Epidermal melanocyte (primary cell): ENCODE measurements at regions not wholly inside any gene's neighbourhood (a gene's known extent, or its start where the extent isn't known, plus 50 kb on each side); places are given as distances from the start of the nearest gene placed in this dataset.

Experiments
- DNase-seq: peaks from one replicate; pipeline ENCODE4 v3.0.0; 2011; ENCODE audit warnings: low spot score; ENCODE audit not compliant: insufficient read length

DNA sequence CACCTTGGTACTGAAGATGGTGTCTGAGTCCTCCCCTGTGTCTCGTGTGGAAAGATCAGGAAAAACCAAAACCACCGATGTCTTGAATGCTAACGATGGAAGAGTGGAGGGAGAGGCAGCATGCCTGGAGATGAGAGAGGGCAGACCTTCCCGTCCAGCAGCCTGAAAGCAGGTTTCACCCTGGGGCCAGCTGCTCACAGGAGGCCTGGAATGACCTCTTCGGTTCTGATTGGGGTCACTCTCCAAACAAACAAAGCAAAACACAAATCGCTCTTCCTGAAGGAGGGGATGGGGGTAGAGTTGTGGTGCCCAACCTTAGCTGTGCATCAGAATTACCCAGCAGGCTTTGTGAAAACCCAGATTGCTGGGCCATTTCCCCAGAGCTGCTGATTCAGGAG, 142.3 kb upstream of the SOX1 start:
- no peak for DNase-seq

DNA sequence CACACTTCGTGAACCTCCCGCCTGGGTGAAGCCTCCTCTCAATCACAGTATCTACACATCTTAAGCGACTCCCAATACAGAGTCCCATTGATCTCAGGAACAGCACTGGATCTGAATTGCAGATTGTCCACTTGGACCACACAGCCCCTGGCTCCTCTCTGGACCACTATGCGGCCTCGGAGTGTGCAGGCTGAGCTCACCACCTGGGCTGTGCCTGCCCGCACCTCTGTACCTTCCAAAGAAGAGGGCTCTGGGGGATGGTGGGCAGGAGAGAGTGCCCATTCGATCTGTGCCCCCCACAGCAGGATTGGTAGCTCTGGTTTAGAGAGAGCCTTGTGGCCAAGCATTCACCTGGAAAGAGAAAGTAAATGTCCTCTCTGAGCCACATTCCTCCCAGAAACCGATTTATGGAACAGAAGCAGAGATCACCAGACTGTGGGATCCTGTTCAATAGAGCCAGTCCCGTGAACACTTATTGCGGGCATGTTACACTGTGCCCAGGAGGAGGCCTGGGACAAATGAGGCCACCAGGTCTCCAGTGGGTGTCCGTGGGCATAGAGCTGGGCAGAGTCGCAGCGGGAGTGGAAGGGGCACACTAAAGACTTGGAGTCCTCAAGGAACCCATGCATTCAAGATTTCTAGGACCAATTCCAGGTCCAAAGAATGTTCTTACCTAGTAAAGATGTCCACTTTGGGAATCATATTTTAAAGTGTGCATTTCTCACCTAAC, 141.6 kb upstream of the SOX1 start:
- no peak for DNase-seq

DNA sequence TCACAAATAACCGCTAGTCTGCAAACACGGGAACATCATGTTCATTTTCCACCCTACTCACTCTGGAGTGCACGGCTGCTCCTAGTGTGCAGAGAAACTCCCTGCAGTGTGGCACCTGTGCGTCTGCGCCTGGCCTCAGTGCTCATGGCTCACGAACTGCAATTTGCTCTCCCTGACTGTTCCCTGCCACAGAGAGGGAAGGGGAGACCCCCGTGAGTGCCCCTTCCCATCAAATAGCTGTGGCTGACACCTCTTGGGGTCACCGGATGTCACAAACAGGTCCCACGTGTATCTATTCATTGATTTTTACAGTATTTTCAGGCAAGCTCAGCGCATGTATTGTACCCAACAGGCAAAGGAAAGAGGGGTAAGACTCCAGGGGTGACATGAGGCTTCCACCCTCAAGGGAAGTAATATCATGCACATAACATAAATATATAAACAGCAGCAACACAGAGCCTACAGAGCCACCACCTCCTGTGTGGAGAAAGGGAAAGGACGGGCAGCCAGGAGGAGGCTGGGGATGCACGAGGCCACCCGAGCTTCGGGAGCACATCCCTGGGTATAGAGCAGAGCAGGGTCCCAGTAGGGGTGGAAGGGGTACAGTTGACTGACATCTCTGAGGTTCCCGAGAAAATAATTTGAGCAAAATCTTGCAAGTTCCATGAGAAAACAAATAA, 140.3 kb upstream of the SOX1 start:
- DNase-seq: no peak

DNA sequence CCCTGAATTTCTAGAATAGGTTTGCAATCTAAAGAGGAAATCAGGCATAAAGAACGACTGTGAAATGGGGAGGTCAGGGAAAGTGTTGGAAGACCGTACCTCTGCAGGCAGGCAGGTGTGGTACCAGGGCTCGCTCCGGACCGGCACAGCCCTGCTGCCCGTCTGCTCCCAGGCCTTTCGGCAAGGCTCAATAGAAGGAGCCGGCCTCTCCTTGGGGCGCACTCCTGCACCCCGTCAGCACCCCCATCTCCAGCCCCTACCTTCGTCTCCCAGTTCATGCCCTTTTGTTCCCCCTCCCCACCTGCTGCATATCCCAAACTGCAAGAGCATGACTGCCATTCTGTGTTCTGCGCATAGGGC, 139.8 kb upstream of the SOX1 start:
- no peak for DNase-seq

DNA sequence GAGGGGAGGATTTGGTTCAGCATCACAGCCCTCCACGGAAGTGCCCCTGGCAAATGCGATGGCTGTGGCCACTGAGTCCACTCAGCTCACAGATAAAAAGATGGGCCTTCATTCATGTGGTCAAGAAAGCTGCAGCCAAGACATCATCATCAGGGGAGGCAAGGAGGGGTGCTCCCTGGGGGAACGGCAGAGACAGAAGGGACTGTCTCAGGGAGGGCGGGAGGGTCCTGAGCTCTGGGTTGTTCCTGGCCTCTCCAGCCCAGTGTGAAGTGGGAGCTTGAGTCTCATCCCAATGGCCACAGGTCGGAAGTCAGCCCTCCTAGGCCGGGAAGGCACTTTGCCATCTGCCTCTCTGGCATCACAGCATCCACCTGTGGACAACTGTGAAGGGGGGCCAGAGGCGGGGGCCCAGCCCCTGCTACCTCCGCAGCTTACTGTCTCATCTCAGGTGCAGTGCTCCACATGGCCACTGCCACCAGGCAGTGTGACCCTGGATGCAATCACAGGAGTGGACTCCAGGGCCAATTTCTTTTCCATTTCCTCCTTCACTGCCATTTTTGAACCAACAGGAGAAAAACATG, 137.8 kb upstream of the SOX1 start:
- no peak for DNase-seq

DNA sequence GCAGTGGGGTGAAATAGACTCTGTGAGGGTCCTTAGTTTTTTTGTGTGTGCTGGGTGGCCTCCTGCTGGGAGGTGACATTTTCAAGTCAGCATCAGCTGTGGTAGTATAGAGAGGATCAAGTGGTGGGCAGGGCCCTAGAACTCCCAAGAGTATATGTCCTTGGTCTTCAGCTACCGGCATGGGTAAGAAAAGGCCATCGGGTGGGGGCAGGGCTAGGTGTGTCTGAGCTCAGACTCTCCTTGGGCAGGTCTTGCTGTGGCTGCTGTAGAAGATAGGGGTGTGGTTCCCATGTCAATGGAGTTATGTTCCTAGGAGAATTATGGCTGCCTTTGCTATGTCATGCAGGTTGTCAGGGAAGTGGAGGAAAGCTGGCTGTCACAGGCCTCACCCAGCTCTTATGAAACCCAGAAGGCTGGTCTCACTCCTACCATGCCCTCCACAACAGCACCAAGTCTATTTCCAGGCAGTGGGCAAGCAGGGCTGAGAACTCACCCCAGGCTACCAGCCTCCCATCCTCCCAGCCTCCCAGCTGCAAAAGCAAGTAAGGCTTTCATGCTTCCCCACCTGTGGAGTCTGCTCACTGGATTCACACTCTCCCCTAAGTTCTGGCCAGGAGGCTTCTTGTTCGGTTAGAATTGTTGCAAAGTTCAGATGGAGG, 130.6 kb upstream of the SOX1 start:
- no peak for DNase-seq

DNA sequence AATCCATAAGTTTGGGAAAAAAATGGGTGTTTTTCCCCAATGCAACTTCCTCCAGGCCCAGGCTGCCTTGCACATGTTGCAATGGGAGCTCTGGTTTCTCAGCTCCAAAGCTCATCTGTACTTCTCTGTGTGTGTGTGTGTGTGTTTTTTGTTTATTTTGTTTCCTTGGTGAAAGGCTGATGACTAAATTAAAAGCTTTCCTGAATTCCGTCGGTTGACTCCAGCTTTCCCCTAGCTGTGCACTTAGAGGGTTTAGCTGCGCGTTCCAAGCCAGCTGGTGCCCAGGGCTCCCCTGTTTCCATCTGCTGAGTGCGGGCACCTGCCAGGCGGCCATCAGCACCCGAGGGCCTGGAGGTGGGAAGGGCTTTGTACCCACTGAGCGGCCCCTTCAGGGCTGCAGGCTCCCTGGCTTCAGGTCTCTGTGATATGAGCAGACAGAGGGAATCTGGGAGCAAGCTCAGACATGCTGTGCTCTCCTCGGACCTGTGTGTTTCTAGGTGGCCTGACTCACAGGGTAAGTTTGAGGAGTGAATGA, 129.1 kb upstream of the SOX1 start:
- no peak for DNase-seq

DNA sequence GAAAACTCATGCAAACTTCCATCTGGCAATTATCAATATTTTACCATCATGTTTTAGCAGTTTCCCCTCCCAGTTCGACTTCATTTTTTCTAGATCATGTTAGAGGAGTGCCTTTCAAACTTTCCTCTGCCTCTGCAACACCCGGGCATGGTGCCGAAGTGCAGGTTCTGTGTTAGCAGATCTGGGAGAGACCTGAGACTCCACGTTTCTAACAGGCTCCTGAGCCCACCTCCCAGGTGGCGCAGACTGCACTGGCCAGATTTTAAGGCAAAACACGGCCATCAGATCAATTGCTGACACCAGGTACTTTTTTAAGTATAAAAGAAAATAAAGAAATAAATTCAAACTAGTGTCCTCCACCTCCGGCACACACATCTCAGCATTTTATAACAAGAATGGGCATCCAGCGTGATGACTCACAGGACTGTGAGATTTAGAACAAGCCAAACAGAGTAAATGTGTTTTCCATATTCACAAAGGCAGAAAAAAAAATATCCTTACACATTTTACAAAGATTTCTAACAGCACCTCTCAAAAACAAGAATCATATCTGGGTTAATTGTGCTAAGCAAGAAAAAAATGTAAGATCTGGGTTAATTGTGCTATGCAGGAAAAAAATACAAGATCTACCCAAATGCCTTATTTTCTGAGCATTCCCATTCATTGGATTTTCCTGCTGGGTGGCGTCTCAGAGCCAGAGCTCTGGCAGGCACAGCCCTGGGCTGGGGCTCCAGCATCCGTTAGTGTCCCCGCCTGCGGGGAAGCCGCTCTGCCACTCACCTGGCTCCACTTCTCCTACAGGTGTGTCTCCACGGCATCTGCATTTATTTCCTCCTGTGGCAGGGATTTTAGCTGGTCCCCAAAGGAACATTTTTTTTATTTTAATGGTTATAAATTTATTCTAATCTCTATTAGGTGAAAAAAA, 127.9 kb upstream of the SOX1 start:
- DNase-seq: no peak

DNA sequence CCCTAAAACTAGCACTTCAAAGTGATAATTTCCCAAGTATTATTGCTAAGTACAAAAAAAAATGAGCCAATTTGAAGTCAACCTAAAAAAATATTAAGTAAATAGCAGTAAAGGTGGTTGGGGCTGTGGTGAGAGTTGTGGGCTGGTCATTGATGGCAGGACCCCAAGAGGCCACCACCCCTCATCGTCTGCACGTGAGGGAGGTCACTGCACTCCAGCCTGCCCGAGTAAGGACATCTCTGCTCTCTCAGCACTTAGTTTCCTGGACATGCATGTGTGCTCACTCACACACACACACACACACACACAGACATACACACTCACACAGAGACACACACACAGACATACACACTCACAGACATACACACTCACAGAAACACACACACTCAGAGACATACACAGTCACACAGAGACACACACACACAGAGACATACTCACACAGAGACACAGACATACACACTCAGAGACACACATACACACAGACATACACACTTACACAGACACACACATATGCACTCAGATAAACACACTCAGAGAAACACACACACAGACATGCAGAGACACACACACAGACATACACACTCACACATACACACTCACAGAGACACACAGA, 127.2 kb upstream of the SOX1 start:
- no peak for DNase-seq

DNA sequence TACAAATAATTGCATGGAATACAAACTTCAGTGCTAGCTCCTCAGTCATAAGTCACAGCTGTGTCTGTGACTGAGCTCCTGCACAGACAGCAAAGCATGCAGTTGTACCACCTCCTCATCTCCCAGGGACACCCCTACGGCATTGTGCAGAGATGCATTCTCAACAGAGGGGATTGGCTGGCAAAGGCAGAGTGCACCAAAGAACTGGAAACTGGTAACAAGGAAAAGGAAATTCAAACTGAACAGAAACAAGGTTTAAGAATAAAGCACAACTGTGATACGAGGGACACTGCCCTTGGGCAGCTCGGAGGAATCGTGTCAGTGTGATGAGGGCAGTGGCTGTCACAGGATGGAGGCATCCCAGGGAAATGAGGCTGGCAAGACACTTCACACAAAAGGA, 126.1 kb upstream of the SOX1 start:
- DNase-seq: no peak

DNA sequence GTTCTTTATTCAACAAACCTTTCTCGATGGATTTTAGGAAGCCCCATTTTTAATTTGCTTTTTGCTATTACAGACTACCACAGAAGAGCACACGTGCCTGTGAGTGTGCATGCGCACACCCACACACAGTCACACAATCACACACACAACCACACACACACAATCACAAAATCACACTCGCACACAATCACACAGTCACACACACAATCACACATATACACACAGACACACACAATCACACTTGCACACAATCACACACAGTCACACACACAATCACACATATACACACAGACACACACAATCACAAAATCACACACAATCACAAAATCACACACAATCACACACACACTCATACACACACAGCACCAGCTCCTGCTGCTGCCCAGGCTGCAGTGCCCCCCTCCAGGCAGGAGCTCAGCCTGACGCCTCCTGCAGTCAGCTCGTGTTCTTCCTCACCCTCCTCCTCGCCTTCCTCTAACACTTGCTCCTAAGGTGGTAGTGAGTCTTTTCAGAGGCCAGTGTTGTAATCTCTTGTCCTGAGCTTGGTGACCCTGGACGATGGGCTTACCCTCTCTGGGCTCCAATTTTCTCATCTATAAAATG, 125.0 kb upstream of the SOX1 start:
- DNase-seq: no peak

DNA sequence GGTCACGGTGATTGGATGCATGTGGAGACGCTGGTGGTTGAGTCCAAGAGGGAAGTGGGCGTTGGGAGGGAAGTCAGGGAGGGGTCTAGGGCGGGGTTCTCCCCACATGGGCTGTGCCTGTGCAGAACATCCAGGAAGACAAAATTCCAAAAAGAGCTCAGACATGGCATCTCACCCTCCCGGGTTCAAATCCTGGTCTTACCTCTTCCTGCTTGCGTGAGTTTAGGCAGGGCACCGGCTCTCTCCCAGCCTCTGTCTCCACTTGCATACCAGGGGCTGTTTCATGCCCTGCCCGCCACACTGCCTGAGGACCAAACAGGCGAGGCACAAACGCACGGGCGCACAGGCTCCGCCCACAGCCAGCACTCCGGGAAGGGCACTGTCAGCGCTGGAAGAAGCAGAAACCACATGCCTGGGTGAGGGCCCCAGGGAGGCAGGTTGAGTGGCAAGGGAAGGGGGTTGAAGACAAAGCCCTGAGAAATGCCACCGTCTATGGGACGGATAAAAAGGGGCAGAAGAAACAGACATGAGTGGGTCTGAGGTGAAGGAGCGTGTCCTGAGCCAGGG, 123.6 kb upstream of the SOX1 start:
- DNase-seq: no peak

DNA sequence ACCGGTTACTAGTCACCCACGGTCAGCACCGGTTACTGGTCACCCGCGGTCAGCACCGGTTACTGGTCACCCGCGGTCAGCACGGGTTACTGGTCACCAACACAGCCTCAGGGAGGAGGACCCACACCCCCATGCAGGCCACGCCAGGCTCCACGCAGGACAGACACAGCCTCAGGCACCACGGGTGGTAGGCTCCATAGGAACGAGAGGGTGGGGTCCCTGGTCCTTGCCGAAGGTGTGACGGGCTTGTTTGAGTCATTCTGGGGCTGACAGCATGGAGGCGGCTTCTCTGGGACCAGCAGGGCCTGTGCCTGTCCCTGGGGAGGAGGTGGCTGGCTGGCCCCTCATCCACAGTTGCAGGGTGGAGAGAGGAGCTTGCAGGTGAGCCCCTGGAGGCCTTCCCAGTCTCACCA, 122.8 kb upstream of the SOX1 start:
- DNase-seq: no peak

DNA sequence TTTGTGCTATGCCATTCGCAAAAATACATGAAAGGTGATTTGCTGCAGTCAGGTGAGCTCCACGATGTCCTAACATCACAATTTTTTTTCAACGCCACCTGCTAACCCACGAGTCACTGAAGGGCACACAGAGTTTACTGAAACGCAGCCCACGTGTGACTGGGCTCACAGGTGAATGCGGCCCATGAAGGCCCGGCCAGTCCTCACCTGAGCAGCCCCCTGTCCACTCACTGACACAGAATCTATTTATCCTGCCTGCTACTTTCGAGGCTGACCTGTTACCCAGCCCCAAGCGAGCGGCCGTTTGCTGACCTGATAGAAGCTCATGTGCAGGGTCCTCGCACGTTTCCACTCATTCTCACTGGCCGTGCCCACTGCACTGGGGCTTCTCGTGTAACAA, 121.9 kb upstream of the SOX1 start:
- no peak for DNase-seq

DNA sequence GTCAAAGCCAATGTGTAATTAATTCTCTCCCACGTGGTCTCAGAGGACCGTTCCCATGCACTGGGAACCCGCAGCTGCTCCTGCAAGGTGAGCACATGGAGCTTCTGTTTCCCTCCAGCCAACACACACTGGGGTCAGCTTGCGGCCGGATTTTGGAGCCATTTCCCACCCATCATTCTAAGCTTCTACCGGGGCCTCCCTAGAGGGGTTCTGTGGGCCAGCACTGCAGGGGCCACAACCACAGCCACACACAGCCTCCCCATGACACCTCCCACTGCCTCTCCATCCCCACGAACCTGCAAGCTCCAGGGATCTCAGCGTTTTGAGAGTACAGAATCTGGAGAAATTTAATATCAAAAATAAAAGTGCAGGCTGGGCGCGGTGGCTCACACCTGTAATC, 120.7 kb upstream of the SOX1 start:
- DNase-seq: no peak

DNA sequence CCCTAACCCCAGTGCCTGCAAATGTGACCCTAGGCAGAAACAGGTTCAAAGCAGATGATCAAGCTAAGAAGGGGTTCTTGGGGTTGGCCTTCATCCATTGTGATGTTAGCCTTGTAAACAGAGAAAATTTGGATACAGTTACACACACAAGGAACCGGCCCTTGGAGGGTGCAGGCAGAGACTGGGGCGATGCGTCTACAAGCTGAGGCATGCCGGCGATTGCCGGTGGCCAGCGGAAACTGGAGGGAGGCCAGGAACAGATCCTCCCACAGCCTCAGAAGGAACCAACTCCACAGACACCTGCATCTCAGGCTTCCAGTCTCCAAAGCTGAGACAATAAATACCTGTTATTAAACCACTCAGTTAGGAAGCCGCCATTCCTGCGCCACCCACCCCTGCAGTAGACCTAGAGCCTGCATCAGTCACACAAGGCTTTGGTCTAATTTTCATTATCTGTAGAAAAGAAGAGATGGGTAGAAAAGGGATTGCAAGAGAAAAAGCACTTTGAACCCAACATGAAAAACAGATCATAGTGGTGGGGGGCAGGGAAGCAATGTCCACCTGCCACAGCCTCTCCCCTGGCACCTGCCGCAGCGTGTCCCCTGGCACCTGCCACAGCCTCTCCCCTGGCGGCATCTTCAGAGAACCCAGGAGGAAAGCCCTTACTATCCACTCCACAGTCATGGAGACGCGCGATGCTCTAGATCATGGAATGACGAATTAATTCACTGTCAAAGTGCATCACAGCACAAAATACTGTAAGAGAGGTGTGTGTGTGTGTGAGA, 119.7 kb upstream of the SOX1 start:
- DNase-seq: no peak

DNA sequence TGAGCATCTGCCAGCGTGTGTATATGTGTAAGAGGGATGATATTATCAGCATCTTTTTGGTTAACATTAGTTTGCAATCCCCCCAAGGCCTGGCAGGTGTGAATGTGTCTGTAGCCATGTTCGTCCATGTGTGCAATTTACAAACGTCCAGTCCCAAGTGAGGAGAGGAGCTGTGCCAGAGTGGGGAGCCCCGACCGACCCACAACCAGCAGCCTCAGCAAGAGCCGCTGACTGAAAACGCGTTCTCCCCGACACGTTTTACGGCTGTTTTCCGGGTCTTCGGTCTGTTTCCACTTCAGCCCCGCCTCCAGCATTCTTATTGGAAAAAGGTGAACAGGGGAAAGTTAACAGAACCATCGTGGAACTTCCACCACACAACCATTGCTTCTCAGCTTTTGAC, 119.1 kb upstream of the SOX1 start:
- no peak for DNase-seq

DNA sequence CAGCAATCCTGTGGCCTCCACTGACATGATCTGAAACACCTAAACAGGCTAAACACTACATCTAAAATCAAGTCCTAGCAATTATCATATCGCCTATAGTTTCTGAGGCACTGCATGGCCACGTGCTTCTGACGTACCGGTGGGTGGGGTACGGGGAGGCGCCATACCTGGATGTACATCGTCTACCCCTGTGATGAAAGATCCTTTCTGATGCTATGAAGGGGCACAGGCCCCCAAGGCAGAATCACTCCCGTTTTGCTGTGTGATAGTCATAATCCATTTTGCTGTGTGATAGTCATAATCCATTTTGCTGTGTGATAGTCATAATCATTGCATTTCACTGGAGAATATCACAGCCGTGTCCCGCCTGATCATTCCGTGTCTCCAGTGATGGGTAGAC, 118.7 kb upstream of the SOX1 start:
- no peak for DNase-seq

DNA sequence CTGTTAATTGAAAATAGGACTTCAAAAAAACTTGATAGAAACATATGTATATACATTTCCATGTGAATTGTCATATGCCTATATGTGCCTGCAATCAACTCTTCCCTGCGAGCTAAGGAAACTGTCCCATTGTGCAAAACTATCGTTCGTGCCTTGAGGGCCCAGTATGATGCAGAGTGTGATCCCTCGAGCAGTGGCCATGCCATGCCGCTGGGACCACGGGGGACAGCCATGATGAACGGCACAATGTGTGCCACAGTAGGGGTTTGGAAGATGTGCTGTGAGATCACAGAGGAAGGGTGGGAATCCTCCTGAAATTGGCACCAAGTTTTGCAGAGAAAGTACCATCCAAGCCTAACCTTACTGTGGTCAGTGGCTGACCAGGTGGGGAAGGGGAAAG, 118.1 kb upstream of the SOX1 start:
- no peak for DNase-seq
